Nephron (organoid): ENCODE measurements at regions not wholly inside any gene's neighbourhood (a gene's known extent, or its start where the extent isn't known, plus 50 kb on each side); places are given as distances from the start of the nearest gene placed in this dataset.

Experiments used
- H3K27ac Mint-ChIP-seq, 3 experiments: 2 replicates each; pipeline ENCODE4 v1.8.0; 2020; ENCODE audit warnings: mixed read lengths in 3 of 3, mild to moderate bottlenecking in 2 of 3, moderate library complexity in 1 of 3
- H3K27me3 Mint-ChIP-seq: 2 replicates; pipeline ENCODE4 v1.8.0; 2021; ENCODE audit warnings: low read depth, mild to moderate bottlenecking, moderate library complexity, mixed read lengths
- H3K36me3 Mint-ChIP-seq: 2 replicates; pipeline ENCODE4 v1.8.0; 2020; ENCODE audit warnings: low read depth, mixed read lengths
- H3K4me1 Mint-ChIP-seq: 2 replicates; pipeline ENCODE4 v1.8.0; 2020; ENCODE audit warnings: mixed read lengths
- H3K4me3 Mint-ChIP-seq, 3 experiments: 2 replicates each; pipeline ENCODE4 v1.8.0; 2020; ENCODE audit warnings: mild to moderate bottlenecking in 3 of 3, mixed read lengths in 3 of 3, moderate library complexity in 2 of 3
- H3K9me3 Mint-ChIP-seq: 2 replicates; pipeline ENCODE4 v1.8.0; 2020; ENCODE audit warnings: mixed read lengths
- CTCF ChIP-seq, 3 experiments: fragments of 200-600 bp; sonication (generic); IDR thresholded peaks; one replicate each; pipeline ENCODE4 v1.5.0; 2021; ENCODE audit warnings: antibody characterized with exemption in 3 of 3; ENCODE audit not compliant: unreplicated experiment in 3 of 3

- Mint-ChIP-seq H3K4me3 (no peak overlapping the region), H3K27ac (no peak overlapping the region)
Measured at GRCh38 chr10:123611243-123611642, 54.9 kb upstream of the GPR26 start.

DNA sequence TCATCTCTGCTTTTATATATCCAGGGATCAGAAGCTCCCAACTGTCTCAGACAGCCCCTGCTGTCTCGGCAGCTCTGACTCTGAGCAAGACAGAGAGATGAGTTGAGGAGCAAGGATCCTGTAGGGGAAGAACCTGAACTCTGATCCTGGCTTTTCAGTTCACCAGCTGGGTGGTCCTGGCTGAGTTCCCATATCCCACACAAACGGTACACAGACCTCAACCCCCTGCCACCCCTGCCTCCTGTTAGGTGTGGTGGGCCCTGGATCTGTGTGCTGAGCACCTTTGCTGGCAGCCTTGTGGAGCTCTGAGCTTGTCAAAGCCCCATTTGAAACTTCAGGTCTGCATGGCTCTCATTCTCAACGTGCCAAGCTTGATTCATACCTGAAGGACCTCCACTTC lies 54.3 kb upstream of the GPR26 start:
- no peaks in the 10 kb centered on the region for H3K9me3 Mint-ChIP-seq
- H3K27ac Mint-ChIP-seq, result no peak overlapping the region
- peaks cover 40% of the 10 kb centered on the region for H3K27me3 Mint-ChIP-seq
- H3K36me3 Mint-ChIP-seq, result no peaks in the 10 kb centered on the region
- no peak overlapping the region for H3K4me3 Mint-ChIP-seq
- no peaks in the 10 kb centered on the region for H3K4me1 Mint-ChIP-seq
- no peak for TF ChIP-seq CTCF (IDR thresholded peaks at IDR 0.05; ENCODE audit: unreplicated experiment in 3 of 3)

More at GRCh38 chr10:123611243-123611642, 54.9 kb upstream of the GPR26 start:
- no peak for TF ChIP-seq CTCF (IDR thresholded peaks at IDR 0.05; ENCODE audit: unreplicated experiment in 3 of 3)
- no peaks in the 10 kb centered on the region for H3K36me3 Mint-ChIP-seq
- H3K9me3 Mint-ChIP-seq, result no peaks in the 10 kb centered on the region
- H3K27me3 Mint-ChIP-seq, result peaks cover 44% of the 10 kb centered on the region
- H3K4me1 Mint-ChIP-seq, result no peaks in the 10 kb centered on the region

DNA sequence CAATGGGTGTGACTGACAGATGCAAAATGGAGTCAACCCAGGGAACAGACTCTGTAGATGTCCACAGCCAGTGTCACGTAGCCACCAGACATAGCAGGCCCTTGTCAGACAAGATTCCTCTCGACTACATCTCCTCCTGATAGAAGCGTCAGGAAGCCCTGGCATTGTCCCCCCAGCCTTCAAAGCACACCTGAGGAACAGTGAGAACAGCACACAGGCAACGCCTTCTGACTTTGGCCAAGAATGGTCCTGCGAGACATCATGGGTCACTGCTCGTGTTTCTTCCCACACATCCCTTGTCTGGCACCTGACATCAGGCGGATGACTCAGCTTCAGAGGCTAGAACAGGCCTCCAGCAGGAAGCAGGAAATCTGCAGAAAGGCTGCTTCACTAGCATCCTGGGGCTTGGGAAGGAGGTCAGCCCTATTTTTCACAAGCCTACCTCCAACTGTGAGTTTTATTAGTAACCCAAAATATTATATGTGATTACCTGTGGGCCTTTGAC lies 52.8 kb upstream of the GPR26 start:
- Mint-ChIP-seq H3K4me1 (no peaks in the 10 kb centered on the region), H3K27me3 (peaks cover 27% of the 10 kb centered on the region), H3K27ac (no peak overlapping the region), H3K9me3 (no peaks in the 10 kb centered on the region), H3K36me3 (no peaks in the 10 kb centered on the region), H3K4me3 (no peak overlapping the region)
- no peak for TF ChIP-seq CTCF (IDR thresholded peaks at IDR 0.05; ENCODE audit: unreplicated experiment in 3 of 3)

DNA sequence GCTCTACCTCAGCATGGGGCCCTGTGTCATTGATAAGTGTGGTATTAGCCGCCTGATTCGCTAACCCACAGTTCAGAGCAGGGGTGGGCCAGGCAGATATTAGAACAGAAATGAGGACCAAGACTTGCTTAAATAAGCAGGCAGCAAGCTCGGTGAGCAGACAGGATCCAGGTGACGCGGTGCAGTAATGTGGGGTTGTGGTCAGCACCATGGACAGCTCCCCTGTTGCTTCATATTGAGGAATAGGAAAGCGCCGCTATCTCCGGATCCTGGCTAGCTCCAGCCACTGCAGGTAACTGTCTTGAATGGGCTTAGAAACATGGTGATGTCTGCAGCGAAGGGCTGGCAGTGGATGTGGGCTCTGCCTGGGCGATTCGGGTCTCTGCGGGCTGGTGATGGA lies 51.3 kb upstream of the GPR26 start:
- Mint-ChIP-seq H3K9me3 (no peaks in the 10 kb centered on the region), H3K4me1 (no peaks in the 10 kb centered on the region), H3K27ac (no peak overlapping the region), H3K27me3 (peaks cover 26% of the 10 kb centered on the region), H3K4me3 (no peak overlapping the region), H3K36me3 (no peaks in the 10 kb centered on the region)
- TF ChIP-seq CTCF (IDR thresholded peaks at IDR 0.05; ENCODE audit: unreplicated experiment in 3 of 3), result no peak
